SU-DHL-6 (cell line): ENCODE measurements at regions not wholly inside any gene's neighbourhood (a gene's known extent, or its start where the extent isn't known, plus 50 kb on each side); places are given as distances from the start of the nearest gene placed in this dataset.

Experiments used
- CTCF ChIP-seq: fragments of 200-600 bp; sonication (generic); IDR thresholded peaks from one replicate; pipeline ENCODE4 v1.5.1; 2017; ENCODE audit warnings: antibody characterized with exemption, mild to moderate bottlenecking, low read length, moderate library complexity; ENCODE audit not compliant: insufficient read depth, poor library complexity, severe bottlenecking
- EZH2phosphoT487 ChIP-seq: fragments of 200-600 bp; sonication (generic), shearing (Covaris generic); conservative IDR thresholded peaks from 2 replicates; pipeline ENCODE4 v1.6.1; 2018; ENCODE audit warnings: mild to moderate bottlenecking, antibody characterized with exemption, low read length, moderate library complexity, mixed read lengths

GRCh38 chr4:31370866-31371465 is 650.8 kb downstream of the PCDH7 start:
- peak; percentile 40 for TF ChIP-seq CTCF
- no peak for TF ChIP-seq EZH2phosphoT487
